ENCODE measurements at regions not wholly inside any gene's neighbourhood (a gene's known extent, or its start where the extent isn't known, plus 50 kb on each side); places are given as distances from the start of the nearest gene placed in this dataset.

DNA sequence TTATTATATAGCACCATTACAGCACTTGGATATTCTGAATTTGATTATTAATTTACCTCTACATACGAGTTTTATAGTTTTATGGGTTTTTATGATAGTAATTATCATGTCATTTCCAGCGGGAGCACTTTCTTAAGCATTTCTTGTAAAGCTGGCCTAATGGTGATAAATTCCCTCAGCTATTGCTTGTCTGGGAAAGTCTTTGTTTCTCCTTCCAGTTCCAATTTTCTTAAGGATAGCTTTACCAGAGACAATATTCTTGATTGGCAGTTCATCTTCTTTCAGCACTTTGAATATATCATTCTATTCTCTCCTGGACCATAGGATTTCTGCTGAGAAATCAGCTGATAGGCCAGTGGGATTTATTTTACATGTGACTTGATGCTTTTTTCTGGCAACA is 505.4 kb downstream of the TMEM232 start:
- Mint-ChIP-seq H3K27me3 (no peaks in the 10 kb centered on the region), H3K4me3 (no peak overlapping the region), H3K36me3 (no peaks in the 10 kb centered on the region), H3K4me1 (no peaks in the 10 kb centered on the region), H3K27ac (no peak overlapping the region), H3K9me3 (peaks cover 5 to 56% (median 17%) of the 10 kb centered on the region in 7 donors)
- H3K9me3 ChIP-seq (ENCODE audit: control insufficient read depth in 2 of 2, low read length in 2 of 2): peaks cover 20 to 22% of the 10 kb centered on the region in 2 experiments
- DNase-seq (no peak), ATAC-seq (ENCODE audit: low read depth in 2 of 2) (no peak)
- no peaks in the 10 kb centered on the region for H3K4me1 ChIP-seq (ENCODE audit: control insufficient read depth, insufficient read depth, low read length, poor library complexity, severe bottlenecking)
- no peaks in the 10 kb centered on the region for H3K36me3 ChIP-seq (ENCODE audit: control insufficient read depth, insufficient read depth, low read length)
- no peak overlapping the region for H3K27ac ChIP-seq (ENCODE audit: insufficient read depth, low read length, poor library complexity, severe bottlenecking)
- no peaks in the 10 kb centered on the region for H3K27me3 ChIP-seq (ENCODE audit: control insufficient read depth, insufficient read depth, low read length)
- H3K4me3 ChIP-seq (ENCODE audit: low read depth, low read length): no peak overlapping the region

DNA sequence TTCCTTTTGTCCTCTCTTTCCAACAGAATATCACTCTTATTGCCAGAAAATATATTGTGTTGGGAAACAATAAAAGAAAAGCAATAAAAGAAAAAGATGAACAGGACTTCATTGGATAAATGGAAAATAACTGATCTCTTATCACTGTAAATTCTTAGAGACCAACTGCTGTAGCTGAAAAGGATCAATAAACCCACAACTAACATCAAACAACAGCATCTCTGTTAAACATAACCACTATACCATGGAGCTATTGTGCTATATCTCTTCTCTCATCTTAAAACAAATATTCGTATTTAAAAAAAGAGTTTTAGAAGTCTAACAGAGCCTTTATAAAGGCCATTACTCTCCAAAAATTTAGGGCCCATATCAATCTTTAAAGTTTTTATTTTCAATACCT is 502.4 kb downstream of the TMEM232 start:
- Mint-ChIP-seq H3K36me3 (no peaks in the 10 kb centered on the region), H3K27ac (no peak overlapping the region), H3K27me3 (no peaks in the 10 kb centered on the region), H3K4me3 (no peak overlapping the region), H3K9me3 (peaks cover 3 to 44% (median 15%) of the 10 kb centered on the region in 7 donors), H3K4me1 (no peaks in the 10 kb centered on the region)
- no peaks in the 10 kb centered on the region for H3K27me3 ChIP-seq (ENCODE audit: control insufficient read depth, insufficient read depth, low read length)
- H3K4me3 ChIP-seq (ENCODE audit: low read depth, low read length): no peak overlapping the region
- no peaks in the 10 kb centered on the region for H3K4me1 ChIP-seq (ENCODE audit: control insufficient read depth, insufficient read depth, low read length, poor library complexity, severe bottlenecking)
- no peak for DNase-seq
- peaks cover 19 to 23% of the 10 kb centered on the region in 2 experiments for H3K9me3 ChIP-seq (ENCODE audit: control insufficient read depth in 2 of 2, low read length in 2 of 2)
- no peaks in the 10 kb centered on the region for H3K36me3 ChIP-seq (ENCODE audit: control insufficient read depth, insufficient read depth, low read length)
- ATAC-seq (ENCODE audit: low read depth in 2 of 2): no peak
- no peak overlapping the region for H3K27ac ChIP-seq (ENCODE audit: insufficient read depth, low read length, poor library complexity, severe bottlenecking)

DNA sequence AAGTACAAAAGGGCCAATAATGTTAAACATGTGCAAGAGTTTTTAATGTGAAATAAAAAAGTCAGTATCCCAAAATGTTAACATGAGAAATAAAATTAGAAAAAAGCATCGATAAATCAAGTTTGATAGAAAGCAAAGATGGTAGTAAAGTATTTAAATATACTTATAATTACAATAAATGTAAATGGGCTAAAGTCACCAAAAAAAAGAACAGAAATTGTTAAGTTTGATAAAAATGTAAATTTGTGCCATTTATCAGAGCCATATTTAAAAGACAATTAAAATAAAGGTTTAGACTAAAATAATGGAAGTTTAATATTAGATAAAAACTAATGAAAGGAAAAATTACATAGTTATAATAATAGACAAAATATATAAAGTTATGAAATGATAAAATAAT is 500.5 kb downstream of the TMEM232 start:
- ATAC-seq (ENCODE audit: low read depth in 2 of 2) (no peak), DNase-seq (no peak)
- Mint-ChIP-seq H3K9me3 (peaks cover 4 to 42% (median 22%) of the 10 kb centered on the region in 7 donors), H3K36me3 (no peaks in the 10 kb centered on the region), H3K4me3 (no peak overlapping the region), H3K27me3 (no peaks in the 10 kb centered on the region), H3K4me1 (no peaks in the 10 kb centered on the region), H3K27ac (no peak overlapping the region)
- no peaks in the 10 kb centered on the region for H3K27me3 ChIP-seq (ENCODE audit: control insufficient read depth, insufficient read depth, low read length)
- H3K9me3 ChIP-seq (ENCODE audit: control insufficient read depth in 2 of 2, low read length in 2 of 2): peaks cover 16% of the 10 kb centered on the region in 2 experiments
- no peaks in the 10 kb centered on the region for H3K36me3 ChIP-seq (ENCODE audit: control insufficient read depth, insufficient read depth, low read length)
- no peak overlapping the region for H3K27ac ChIP-seq (ENCODE audit: insufficient read depth, low read length, poor library complexity, severe bottlenecking)
- no peak overlapping the region for H3K4me3 ChIP-seq (ENCODE audit: low read depth, low read length)
- no peaks in the 10 kb centered on the region for H3K4me1 ChIP-seq (ENCODE audit: control insufficient read depth, insufficient read depth, low read length, poor library complexity, severe bottlenecking)

DNA sequence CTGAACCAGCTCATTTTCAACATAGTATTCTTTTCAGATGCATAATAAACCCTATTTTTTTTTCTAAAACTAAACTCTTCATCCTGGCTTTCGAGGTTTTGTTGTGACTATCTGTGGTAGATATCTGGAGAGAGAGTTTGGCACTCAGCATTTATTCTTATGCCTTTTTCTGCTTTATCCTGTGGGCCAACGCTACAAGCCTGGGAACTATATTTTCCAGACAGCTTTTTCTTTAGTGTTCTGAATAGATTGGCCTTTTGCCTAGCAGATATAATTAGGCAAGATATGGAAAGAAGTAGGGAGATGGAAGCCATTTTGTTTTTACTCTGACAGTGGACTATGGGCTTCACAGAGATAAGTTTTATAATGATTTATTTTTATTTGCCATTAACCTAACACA is 486.7 kb downstream of the TMEM232 start:
- no peak overlapping the region for H3K4me3 Mint-ChIP-seq
- H3K27me3 ChIP-seq (ENCODE audit: control insufficient read depth, insufficient read depth, low read length): no peaks in the 10 kb centered on the region
- no peaks in the 10 kb centered on the region for H3K9me3 ChIP-seq (ENCODE audit: control insufficient read depth in 2 of 2, low read length in 2 of 2)
- H3K4me1 ChIP-seq (ENCODE audit: control insufficient read depth, insufficient read depth, low read length, poor library complexity, severe bottlenecking): no peaks in the 10 kb centered on the region
- H3K36me3 Mint-ChIP-seq: no peaks in the 10 kb centered on the region
- H3K4me3 ChIP-seq (ENCODE audit: low read depth, low read length): no peak overlapping the region
- ATAC-seq (ENCODE audit: low read depth in 2 of 2): no peak
- H3K27ac Mint-ChIP-seq: no peak overlapping the region
- H3K27me3 Mint-ChIP-seq: peaks cover 4% of the 10 kb centered on the region
- H3K27ac ChIP-seq (ENCODE audit: insufficient read depth, low read length, poor library complexity, severe bottlenecking): no peak overlapping the region
- H3K36me3 ChIP-seq (ENCODE audit: control insufficient read depth, insufficient read depth, low read length): no peaks in the 10 kb centered on the region
- no peaks in the 10 kb centered on the region for H3K4me1 Mint-ChIP-seq
- H3K9me3 Mint-ChIP-seq: peaks cover 0 to 8% (median 2%) of the 10 kb centered on the region in 7 donors
- no peak for DNase-seq

DNA sequence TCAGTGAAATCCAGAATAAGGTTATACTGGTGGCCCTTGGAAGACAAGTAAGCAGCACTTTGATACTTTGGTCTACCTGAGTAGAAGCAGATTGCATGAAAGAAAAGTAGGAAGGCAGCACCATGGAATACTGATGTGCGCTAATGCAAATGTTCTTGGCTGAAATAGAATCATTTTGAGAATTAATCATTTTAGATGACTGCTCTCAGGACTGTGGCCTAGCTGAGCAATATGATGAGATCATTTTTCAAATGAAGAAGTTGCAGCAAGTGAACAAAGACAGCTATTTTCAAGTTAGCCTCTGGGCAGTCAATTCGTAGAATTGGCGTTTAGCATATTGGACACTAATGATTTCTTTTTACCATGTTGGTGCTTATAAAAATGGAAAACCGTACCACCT is 483.5 kb downstream of the TMEM232 start:
- DNase-seq: no peak
- Mint-ChIP-seq H3K4me1 (no peaks in the 10 kb centered on the region), H3K27ac (no peak overlapping the region), H3K27me3 (no peaks in the 10 kb centered on the region), H3K4me3 (no peak overlapping the region), H3K36me3 (no peaks in the 10 kb centered on the region), H3K9me3 (peaks cover 0 to 5% (median 2%) of the 10 kb centered on the region in 7 donors)
- ATAC-seq (ENCODE audit: low read depth in 2 of 2): no peak
- H3K36me3 ChIP-seq (ENCODE audit: control insufficient read depth, insufficient read depth, low read length): no peaks in the 10 kb centered on the region
- no peaks in the 10 kb centered on the region for H3K27me3 ChIP-seq (ENCODE audit: control insufficient read depth, insufficient read depth, low read length)
- no peaks in the 10 kb centered on the region for H3K9me3 ChIP-seq (ENCODE audit: control insufficient read depth in 2 of 2, low read length in 2 of 2)
- H3K4me3 ChIP-seq (ENCODE audit: low read depth, low read length): no peak overlapping the region
- no peaks in the 10 kb centered on the region for H3K4me1 ChIP-seq (ENCODE audit: control insufficient read depth, insufficient read depth, low read length, poor library complexity, severe bottlenecking)
- no peak overlapping the region for H3K27ac ChIP-seq (ENCODE audit: insufficient read depth, low read length, poor library complexity, severe bottlenecking)

DNA sequence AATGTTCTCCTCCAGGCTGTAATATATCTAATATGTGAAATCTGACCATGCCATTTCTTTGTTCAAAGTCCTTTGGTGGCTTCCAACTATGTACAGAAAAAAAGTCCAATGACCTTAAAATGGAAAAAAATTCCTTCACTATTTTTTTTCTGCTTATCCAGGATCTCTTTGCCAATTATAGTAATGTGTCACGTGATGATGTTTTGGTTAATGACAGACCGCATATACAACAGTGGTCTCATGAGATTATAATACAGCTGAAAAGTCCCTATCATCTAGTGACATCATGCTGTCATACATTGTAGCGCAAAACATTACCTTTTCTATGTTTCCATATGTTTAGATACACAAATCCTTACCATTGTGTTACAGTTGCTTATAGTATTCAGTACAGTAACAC is 477.6 kb downstream of the TMEM232 start:
- H3K36me3 ChIP-seq (ENCODE audit: control insufficient read depth, insufficient read depth, low read length): no peaks in the 10 kb centered on the region
- no peak overlapping the region for H3K27ac ChIP-seq (ENCODE audit: insufficient read depth, low read length, poor library complexity, severe bottlenecking)
- H3K9me3 Mint-ChIP-seq: peaks cover 0 to 5% (median 0%) of the 10 kb centered on the region in 7 donors
- H3K27me3 ChIP-seq (ENCODE audit: control insufficient read depth, insufficient read depth, low read length): no peaks in the 10 kb centered on the region
- H3K27ac Mint-ChIP-seq: no peak overlapping the region
- ATAC-seq (ENCODE audit: low read depth in 2 of 2) (no peak), DNase-seq (no peak)
- H3K36me3 Mint-ChIP-seq: no peaks in the 10 kb centered on the region
- H3K4me1 ChIP-seq (ENCODE audit: control insufficient read depth, insufficient read depth, low read length, poor library complexity, severe bottlenecking): no peaks in the 10 kb centered on the region
- no peaks in the 10 kb centered on the region for H3K4me1 Mint-ChIP-seq
- H3K27me3 Mint-ChIP-seq: peaks cover 4% of the 10 kb centered on the region
- no peak overlapping the region for H3K4me3 Mint-ChIP-seq
- H3K9me3 ChIP-seq (ENCODE audit: control insufficient read depth in 2 of 2, low read length in 2 of 2): no peaks in the 10 kb centered on the region
- H3K4me3 ChIP-seq (ENCODE audit: low read depth, low read length): no peak overlapping the region

DNA sequence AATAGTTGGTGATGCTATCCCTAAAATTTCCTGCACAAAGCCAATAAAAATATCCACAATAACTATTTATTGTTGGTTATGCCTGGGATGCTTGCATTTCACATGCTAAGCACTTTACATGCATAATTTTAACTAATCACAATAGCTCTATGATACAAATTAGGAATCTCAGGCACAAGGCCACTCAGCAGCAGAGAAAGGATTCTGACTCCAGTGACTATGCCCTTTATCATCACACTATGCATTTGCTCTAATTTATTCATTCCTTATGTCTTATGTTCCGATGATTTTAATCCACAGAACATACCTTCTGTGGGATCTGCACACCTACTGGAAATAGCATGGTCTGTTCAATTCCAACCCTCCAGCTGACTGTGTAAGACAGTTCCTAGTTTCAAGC is 476.1 kb downstream of the TMEM232 start:
- H3K4me3 Mint-ChIP-seq: no peak overlapping the region
- Histone ChIP-seq H3K27ac (ENCODE audit: insufficient read depth, low read length, poor library complexity, severe bottlenecking) (no peak overlapping the region), H3K4me3 (ENCODE audit: low read depth, low read length) (no peak overlapping the region), H3K27me3 (ENCODE audit: control insufficient read depth, insufficient read depth, low read length) (no peaks in the 10 kb centered on the region), H3K4me1 (ENCODE audit: control insufficient read depth, insufficient read depth, low read length, poor library complexity, severe bottlenecking) (no peaks in the 10 kb centered on the region), H3K36me3 (ENCODE audit: control insufficient read depth, insufficient read depth, low read length) (no peaks in the 10 kb centered on the region), H3K9me3 (ENCODE audit: control insufficient read depth in 2 of 2, low read length in 2 of 2) (no peaks in the 10 kb centered on the region)
- DNase-seq (no peak), ATAC-seq (ENCODE audit: low read depth in 2 of 2) (no peak)
- no peak overlapping the region for H3K27ac Mint-ChIP-seq
- no peaks in the 10 kb centered on the region for H3K36me3 Mint-ChIP-seq
- peaks cover 4% of the 10 kb centered on the region for H3K27me3 Mint-ChIP-seq
- peaks cover 0 to 5% (median 0%) of the 10 kb centered on the region in 7 donors for H3K9me3 Mint-ChIP-seq
- H3K4me1 Mint-ChIP-seq: no peaks in the 10 kb centered on the region

DNA sequence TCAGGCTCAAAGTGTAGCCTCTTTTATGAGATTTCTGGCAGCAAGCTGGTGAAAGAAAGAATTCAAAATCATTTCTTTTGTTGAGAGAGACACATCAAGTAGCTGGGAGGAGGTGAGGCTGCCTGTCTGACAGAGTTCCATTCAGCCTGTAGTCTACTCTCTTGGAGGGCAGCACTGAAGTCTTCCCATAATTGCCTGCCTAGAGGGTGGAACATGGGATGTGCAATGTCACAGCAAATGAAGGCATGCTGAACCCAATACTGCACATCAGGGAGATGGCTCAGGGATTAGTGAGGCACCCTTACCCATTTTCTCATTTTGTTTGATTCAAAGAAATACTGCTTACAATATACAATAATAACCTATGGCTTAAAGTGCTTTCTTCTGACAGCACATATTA is 475.7 kb downstream of the TMEM232 start:
- ATAC-seq (ENCODE audit: low read depth in 2 of 2) (no peak), DNase-seq (no peak)
- Mint-ChIP-seq H3K36me3 (no peaks in the 10 kb centered on the region), H3K4me3 (no peak overlapping the region), H3K27ac (no peak overlapping the region), H3K27me3 (peaks cover 4% of the 10 kb centered on the region), H3K9me3 (peaks cover 0 to 5% (median 0%) of the 10 kb centered on the region in 7 donors), H3K4me1 (no peaks in the 10 kb centered on the region)
- Histone ChIP-seq H3K27ac (ENCODE audit: insufficient read depth, low read length, poor library complexity, severe bottlenecking) (no peak overlapping the region), H3K4me1 (ENCODE audit: control insufficient read depth, insufficient read depth, low read length, poor library complexity, severe bottlenecking) (no peaks in the 10 kb centered on the region), H3K27me3 (ENCODE audit: control insufficient read depth, insufficient read depth, low read length) (no peaks in the 10 kb centered on the region), H3K4me3 (ENCODE audit: low read depth, low read length) (no peak overlapping the region), H3K9me3 (ENCODE audit: control insufficient read depth in 2 of 2, low read length in 2 of 2) (no peaks in the 10 kb centered on the region), H3K36me3 (ENCODE audit: control insufficient read depth, insufficient read depth, low read length) (no peaks in the 10 kb centered on the region)

All from CD4-positive, CD25-positive, alpha-beta regulatory T cell (primary cell).